ENCODE measurements at regions not wholly inside any gene's neighbourhood (a gene's known extent, or its start where the extent isn't known, plus 50 kb on each side); places are given as distances from the start of the nearest gene placed in this dataset.
A peak's percentile ranks its signal among the peaks of the same experiment; 100 is the strongest.

- TF ChIP-seq POLR2A (IDR thresholded peaks at IDR 0.05) (no peak), CTCF (IDR thresholded peaks at IDR 0.05) (no peak)
- intact Hi-C loops (cut with DNase I) = no loop called here
- Histone ChIP-seq H3K27ac (no peak overlapping the region), H3K4me1 (no peaks in the 10 kb centered on the region), H3K36me3 (replicated peaks in 1 of 2; ENCODE audit: insufficient read depth in 1 of 2, low read depth in 2 of 2) (no peaks in the 10 kb centered on the region), H3K9me3 (no peaks in the 10 kb centered on the region), H3K4me3 (no peak overlapping the region), H3K27me3 (no peaks in the 10 kb centered on the region)
- DNase-seq (no peak), ATAC-seq (no peak)
- WGBS, 2 donors = 90 to 93% methylated on average over 2 of the region's 2 CpGs
Measured at GRCh38 chr12:67062193-67062592, 207.0 kb upstream of the CAND1 start.

GRCh38 chr12:67067453-67068203 lies 201.5 kb upstream of the CAND1 start:
- Histone ChIP-seq H3K4me1 (peaks cover 10% of the 10 kb centered on the region), H3K27me3 (no peaks in the 10 kb centered on the region), H3K4me3 (no peak overlapping the region), H3K9me3 (no peaks in the 10 kb centered on the region), H3K36me3 (replicated peaks in 1 of 2; ENCODE audit: insufficient read depth in 1 of 2, low read depth in 2 of 2) (no peaks in the 10 kb centered on the region), H3K27ac (no peak overlapping the region)
- ATAC-seq = no peak
- DNase-seq = no peak
- TF ChIP-seq POLR2A (IDR thresholded peaks at IDR 0.05) (no peak), CTCF (IDR thresholded peaks at IDR 0.05) (no peak)
- WGBS, 2 donors = 53 to 69% methylated on average over 12 of the region's 12 CpGs
- intact Hi-C loops (cut with DNase I) = no loop called here

- no peak for ATAC-seq
- intact Hi-C loops (cut with DNase I) = no loop called here
- H3K27ac ChIP-seq = peak overlapping the region in 2 of 4 donors; percentile 83 to 86
- H3K9me3 ChIP-seq = no peaks in the 10 kb centered on the region
- peak in 1 of 4 donors; percentile 5 for DNase-seq
- H3K27me3 ChIP-seq = no peaks in the 10 kb centered on the region
- peak overlapping the region; percentile 65 to 72 for H3K4me3 ChIP-seq
- TF ChIP-seq CTCF (IDR thresholded peaks at IDR 0.05) (no peak), POLR2A (IDR thresholded peaks at IDR 0.05) (no peak)
- 3 to 6% methylated on average over 17 to 18 of the region's 20 CpGs for WGBS, 2 donors
- H3K4me1 ChIP-seq = peaks cover 10% of the 10 kb centered on the region
- no peaks in the 10 kb centered on the region for H3K36me3 ChIP-seq (replicated peaks in 1 of 2; ENCODE audit: insufficient read depth in 1 of 2, low read depth in 2 of 2)
Measured at GRCh38 chr12:67068204-67068731, 200.9 kb upstream of the CAND1 start.

GRCh38 chr12:67068761-67069450 lies 200.3 kb upstream of the CAND1 start:
- no peaks in the 10 kb centered on the region for H3K9me3 ChIP-seq
- intact Hi-C loops (cut with DNase I) = no loop called here
- H3K27me3 ChIP-seq = no peaks in the 10 kb centered on the region
- ATAC-seq (peak; percentile 74), DNase-seq (peak; percentile 49 to 76 (median 62))
- peak overlapping the region; percentile 19 to 86 (median 76) for H3K27ac ChIP-seq
- H3K36me3 ChIP-seq (replicated peaks in 1 of 2; ENCODE audit: insufficient read depth in 1 of 2, low read depth in 2 of 2) = no peaks in the 10 kb centered on the region
- peak overlapping the region; percentile 65 to 72 for H3K4me3 ChIP-seq
- TF ChIP-seq POLR2A (IDR thresholded peaks at IDR 0.05) (peak in 1 of 3 donors; percentile 34), CTCF (IDR thresholded peaks at IDR 0.05) (no peak)
- 1% methylated on average over 16 to 48 of the region's 81 CpGs for WGBS, 2 donors
- H3K4me1 ChIP-seq = peaks cover 10% of the 10 kb centered on the region
